HFF-Myc (cell line): ENCODE measurements at regions not wholly inside any gene's neighbourhood (a gene's known extent, or its start where the extent isn't known, plus 50 kb on each side); places are given as distances from the start of the nearest gene placed in this dataset.

Experiments used
- DNase-seq: peaks from one replicate; pipeline ENCODE4 v3.0.0-alpha.2; 2011; ENCODE audit warnings: low read depth; ENCODE audit errors: extremely low read depth
- H3K4me3 ChIP-seq: replicated peaks from 2 replicates; pipeline ENCODE4 v1.5.1; 2011; ENCODE audit warnings: low read depth, mild to moderate bottlenecking, control low read depth, low read length
- CTCF ChIP-seq: IDR thresholded peaks from 2 replicates; pipeline ENCODE4 v1.5.1; 2012; ENCODE audit warnings: mild to moderate bottlenecking, low read depth, low read length, control low read depth; ENCODE audit errors: missing control alignments

- H3K4me3 ChIP-seq: no peak overlapping the region
- no peak for TF ChIP-seq CTCF
Measured at GRCh38 chr1:185442050-185442449, 125.0 kb upstream of the IVNS1ABP start.

GRCh38 chr1:185441605-185442004 lies 124.6 kb upstream of the IVNS1ABP start:
- no peak for TF ChIP-seq CTCF
- no peak for DNase-seq
- no peak overlapping the region for H3K4me3 ChIP-seq

More at GRCh38 chr1:185442050-185442449, 125.0 kb upstream of the IVNS1ABP start:
- DNase-seq: no peak

- H3K4me3 ChIP-seq: no peak overlapping the region
- no peak for TF ChIP-seq CTCF
- DNase-seq: no peak
Measured at GRCh38 chr1:185440877-185441276, 123.8 kb upstream of the IVNS1ABP start.

- no peak for TF ChIP-seq CTCF
- no peak overlapping the region for H3K4me3 ChIP-seq
- DNase-seq: peak; percentile 29
Measured at GRCh38 chr1:185439727-185440415, 122.8 kb upstream of the IVNS1ABP start.

GRCh38 chr1:185438936-185439335 lies 121.9 kb upstream of the IVNS1ABP start:
- TF ChIP-seq CTCF: no peak
- no peak for DNase-seq
- no peak overlapping the region for H3K4me3 ChIP-seq

- no peak overlapping the region for H3K4me3 ChIP-seq
- DNase-seq: no peak
- no peak for TF ChIP-seq CTCF
Measured at GRCh38 chr1:185435696-185436379, 118.8 kb upstream of the IVNS1ABP start.
